Keratinocyte (primary cell): ENCODE measurements at regions not wholly inside any gene's neighbourhood (a gene's known extent, or its start where the extent isn't known, plus 50 kb on each side); places are given as distances from the start of the nearest gene placed in this dataset.

Experiments
- DNase-seq: peaks from one replicate; pipeline ENCODE4 v3.0.0-alpha.2; 2011; ENCODE audit warnings: low read depth, missing footprints, low spot score
- FAIRE-seq: peaks from 2 replicates; lab custom pipeline; 2011; peaks lifted over from hg19 to GRCh38; lab: Jason Lieb, UNC
- H2AFZ ChIP-seq: 2 replicates; pipeline ENCODE4 v1.6.0; 2012; ENCODE audit warnings: low read length, control low read depth, inconsistent platforms; ENCODE audit not compliant: control insufficient read depth
- H3K27ac ChIP-seq: 2 replicates; pipeline ENCODE4 v1.5.1; 2011; ENCODE audit warnings: low read length; ENCODE audit not compliant: control insufficient read depth, insufficient read depth
- H3K27me3 ChIP-seq: 3 replicates; pipeline ENCODE4 v1.6.0; 2011; ENCODE audit warnings: low read length; ENCODE audit not compliant: control insufficient read depth, insufficient read depth; ENCODE audit errors: extremely low read depth
- H3K36me3 ChIP-seq, 2 experiments: 2 replicates in 1 of 2; 3 replicates in 1 of 2; pipeline ENCODE4 v1.5.1; 2011; ENCODE audit warnings: low read length in 2 of 2, mild to moderate bottlenecking in 1 of 2; ENCODE audit not compliant: control insufficient read depth in 2 of 2, insufficient read depth in 2 of 2; ENCODE audit errors: extremely low read depth in 1 of 2
- H3K4me1 ChIP-seq: 3 replicates; pipeline ENCODE4 v1.5.1; 2011; ENCODE audit warnings: low read length; ENCODE audit not compliant: control insufficient read depth, insufficient read depth; ENCODE audit errors: extremely low read depth
- H3K4me2 ChIP-seq: 3 replicates; pipeline ENCODE4 v1.6.0; 2011; ENCODE audit warnings: low read depth, low read length; ENCODE audit not compliant: control insufficient read depth, insufficient read depth; ENCODE audit errors: extremely low read depth
- H3K4me3 ChIP-seq, 3 experiments: fragments of 200-600 bp in 1 of 3; sonication (generic) in 1 of 3; 2 replicates in 2 of 3; 3 replicates in 1 of 3; pipeline ENCODE4 v1.5.1; 2011 to 2016; ENCODE audit warnings: low read length in 3 of 3, mild to moderate bottlenecking in 3 of 3, control low read depth in 2 of 3, inconsistent platforms in 1 of 3, low read depth in 1 of 3, mixed read lengths in 1 of 3, mixed run types in 1 of 3, moderate library complexity in 1 of 3; ENCODE audit not compliant: control insufficient read depth in 2 of 3, insufficient read depth in 2 of 3; ENCODE audit errors: extremely low read depth in 1 of 3
- H3K79me2 ChIP-seq: 2 replicates; pipeline ENCODE4 v1.6.0; 2012; ENCODE audit warnings: low read length; ENCODE audit not compliant: control insufficient read depth, insufficient read depth
- H3K9ac ChIP-seq: 3 replicates; pipeline ENCODE4 v1.6.0; 2011; ENCODE audit warnings: low read length; ENCODE audit not compliant: control insufficient read depth, insufficient read depth; ENCODE audit errors: extremely low read depth
- H3K9me1 ChIP-seq: 3 replicates; pipeline ENCODE4 v1.6.0; 2011; ENCODE audit warnings: low read length; ENCODE audit not compliant: control insufficient read depth, insufficient read depth; ENCODE audit errors: extremely low read depth
- H3K9me3 ChIP-seq: 2 replicates; pipeline ENCODE4 v1.5.1; 2012; ENCODE audit warnings: low read depth, low read length; ENCODE audit not compliant: control insufficient read depth
- H4K20me1 ChIP-seq: 3 replicates; pipeline ENCODE4 v1.6.0; 2011; ENCODE audit warnings: low read length; ENCODE audit not compliant: control insufficient read depth, insufficient read depth; ENCODE audit errors: extremely low read depth
- CTCF ChIP-seq, 3 experiments: IDR thresholded peaks in 1 of 3; conservative IDR thresholded peaks in 1 of 3; optimal IDR thresholded peaks in 1 of 3; 2 replicates in 2 of 3; 3 replicates in 1 of 3; pipeline versions ENCODE3 to v1.5.1; 2011; ENCODE audit warnings: low read length in 3 of 3, mild to moderate bottlenecking in 3 of 3, moderate library complexity in 2 of 3, control low read depth in 1 of 3, inconsistent platforms in 1 of 3; ENCODE audit not compliant: insufficient read depth in 2 of 3; ENCODE audit errors: extremely low read depth in 1 of 3
- EZH2 ChIP-seq: IDR thresholded peaks from one replicate; pipeline ENCODE4 v1.6.1; 2012; ENCODE audit warnings: inconsistent platforms, mild to moderate bottlenecking, low read length, moderate library complexity
- dilution Hi-C: fragments of 300-500 bp; cut with MboI; formaldehyde crosslinking; loops from one replicate; pipeline ENCODE4 v1.7.0; 2020; ENCODE audit warnings: low sequenced_read_pairs; ENCODE audit not compliant: extremely low pct_ligation_motif_present

GRCh38 chr7:79734181-79734580 is 280.7 kb upstream of the MAGI2 start:
- no peaks in the 10 kb centered on the region for H3K27me3 ChIP-seq
- peak; percentile 26 for DNase-seq
- no peak overlapping the region for H3K9ac ChIP-seq
- H3K4me2 ChIP-seq: peak overlapping the region; percentile 19
- dilution Hi-C loops: no loop called here
- H3K27ac ChIP-seq: peak overlapping the region; percentile 14
- H2AFZ ChIP-seq: no peak overlapping the region
- H3K9me1 ChIP-seq: no peaks in the 10 kb centered on the region
- H3K79me2 ChIP-seq: no peaks in the 10 kb centered on the region
- no peaks in the 10 kb centered on the region for H4K20me1 ChIP-seq
- H3K4me3 ChIP-seq: peak overlapping the region in 1 of 3 experiments; percentile 9
- TF ChIP-seq EZH2 (no peak), CTCF (optimal IDR thresholded peaks at IDR 0.05 in 1 of 3, IDR thresholded peaks at IDR 0.05 in 1 of 3, conservative IDR thresholded peaks at IDR 0.05 in 1 of 3; ENCODE audit: extremely low read depth in 1 of 3, insufficient read depth in 2 of 3, low read length in 3 of 3) (no peak)
- no peak for FAIRE-seq
- no peaks in the 10 kb centered on the region for H3K36me3 ChIP-seq
- H3K4me1 ChIP-seq: no peaks in the 10 kb centered on the region
- H3K9me3 ChIP-seq: peaks cover 2% of the 10 kb centered on the region

GRCh38 chr7:79732535-79732934 is 279.1 kb upstream of the MAGI2 start:
- FAIRE-seq (no peak), DNase-seq (no peak)
- no peaks in the 10 kb centered on the region for H3K36me3 ChIP-seq
- no peaks in the 10 kb centered on the region for H3K79me2 ChIP-seq
- no peak overlapping the region for H3K4me3 ChIP-seq
- no peaks in the 10 kb centered on the region for H4K20me1 ChIP-seq
- no peak overlapping the region for H2AFZ ChIP-seq
- no peak overlapping the region for H3K27ac ChIP-seq
- dilution Hi-C loops: no loop called here
- H3K9ac ChIP-seq: no peak overlapping the region
- H3K4me1 ChIP-seq: no peaks in the 10 kb centered on the region
- peaks cover 2% of the 10 kb centered on the region for H3K9me3 ChIP-seq
- no peak overlapping the region for H3K4me2 ChIP-seq
- no peaks in the 10 kb centered on the region for H3K27me3 ChIP-seq
- no peak for TF ChIP-seq CTCF (optimal IDR thresholded peaks at IDR 0.05 in 1 of 3, IDR thresholded peaks at IDR 0.05 in 1 of 3, conservative IDR thresholded peaks at IDR 0.05 in 1 of 3; ENCODE audit: extremely low read depth in 1 of 3, insufficient read depth in 2 of 3, low read length in 3 of 3)
- TF ChIP-seq EZH2: no peak
- H3K9me1 ChIP-seq: no peaks in the 10 kb centered on the region
